NCI-H2196 (cell line): ENCODE measurements at regions not wholly inside any gene's neighbourhood (a gene's known extent, or its start where the extent isn't known, plus 50 kb on each side); places are given as distances from the start of the nearest gene placed in this dataset.

Source experiments
- DNase-seq: peaks from one replicate; lab custom pipeline; 2025; ENCODE audit not compliant: unreplicated experiment; lab: John Stamatoyannopoulos, UW

GRCh38 chr4:156191044-156191781 lies 237.5 kb upstream of the CTSO start:
- no peak for DNase-seq

GRCh38 chr4:156190615-156191014 lies 236.9 kb upstream of the CTSO start:
- DNase-seq = no peak

- no peak for DNase-seq
These were observed 234.9 kb upstream of the CTSO start for GRCh38 chr4:156188596-156188995.

GRCh38 chr4:156186111-156186510 lies 232.4 kb upstream of the CTSO start:
- no peak for DNase-seq

- DNase-seq = no peak
These were observed 231.9 kb upstream of the CTSO start for GRCh38 chr4:156185514-156186055.

GRCh38 chr4:156182269-156182668 lies 228.6 kb upstream of the CTSO start:
- DNase-seq = no peak

- no peak for DNase-seq
These were observed 224.3 kb upstream of the CTSO start for GRCh38 chr4:156177941-156178340.

GRCh38 chr4:156176896-156177295 lies 223.2 kb upstream of the CTSO start:
- no peak for DNase-seq

- DNase-seq = no peak
These were observed 220.3 kb upstream of the CTSO start for GRCh38 chr4:156173937-156174336.

GRCh38 chr4:156173486-156173885 lies 219.8 kb upstream of the CTSO start:
- DNase-seq = no peak

GRCh38 chr4:156169861-156170260 lies 216.2 kb upstream of the CTSO start:
- no peak for DNase-seq

- peak; percentile 25 for DNase-seq
These were observed 215.3 kb upstream of the CTSO start for GRCh38 chr4:156169011-156169410.

GRCh38 chr4:156168288-156168687 lies 214.6 kb upstream of the CTSO start:
- no peak for DNase-seq

- no peak for DNase-seq
These were observed 205.1 kb upstream of the CTSO start for GRCh38 chr4:156158747-156159146.

- no peak for DNase-seq
These were observed 201.3 kb upstream of the CTSO start for GRCh38 chr4:156154978-156155377.

GRCh38 chr4:156146571-156146970 lies 192.9 kb upstream of the CTSO start:
- DNase-seq = no peak

- no peak for DNase-seq
These were observed 191.3 kb upstream of the CTSO start for GRCh38 chr4:156144961-156145360.

- no peak for DNase-seq
These were observed 185.2 kb upstream of the CTSO start for GRCh38 chr4:156138781-156139280.

GRCh38 chr4:156137679-156138473 lies 184.2 kb upstream of the CTSO start:
- DNase-seq = no peak

GRCh38 chr4:156132196-156132595 lies 178.5 kb upstream of the CTSO start:
- DNase-seq = no peak

GRCh38 chr4:156128616-156129015 lies 174.9 kb upstream of the CTSO start:
- no peak for DNase-seq
